Uterus (tissue), 2 donors: ENCODE measurements at regions not wholly inside any gene's neighbourhood (a gene's known extent, or its start where the extent isn't known, plus 50 kb on each side); places are given as distances from the start of the nearest gene placed in this dataset.

Experiments
- POLR2A ChIP-seq, 2 donors: fragments of 450-650 bp; IDR thresholded peaks; one replicate each; pipeline ENCODE4 v1.6.1; 2016; ENCODE audit warnings: antibody characterized with exemption in 2 of 2, mild to moderate bottlenecking in 1 of 2, moderate library complexity in 1 of 2
- TF ChIP-seq, protein P1 (sequence below), 4 experiments: fragments of 200-600 bp in 2 of 4; fragments of 450-650 bp in 2 of 4; sonication (generic) in 2 of 4; IDR thresholded peaks; one replicate each; pipeline ENCODE4 v1.5.1; 2016 to 2019; ENCODE audit warnings: antibody characterized with exemption in 4 of 4, mild to moderate bottlenecking in 2 of 4, moderate library complexity in 1 of 4

DNA sequence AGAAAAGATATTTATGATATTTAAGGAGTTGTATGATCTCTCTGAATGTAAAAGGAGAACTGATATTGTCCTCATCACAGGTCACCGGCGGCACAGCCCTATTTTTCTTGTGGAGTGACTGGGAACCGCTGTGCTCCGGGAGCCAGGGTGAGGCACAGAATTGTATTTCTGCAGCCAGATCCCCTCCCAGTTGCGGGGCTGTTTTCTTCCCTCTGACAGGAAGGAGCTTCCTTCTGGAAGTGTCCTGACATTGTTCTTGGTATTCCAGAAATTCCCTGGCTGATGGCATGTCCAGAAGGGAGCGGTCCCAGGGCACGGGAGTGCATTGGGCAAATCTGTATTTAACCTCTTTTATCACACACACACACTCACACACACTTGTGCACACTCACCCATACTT, 268.6 kb upstream of the FOXF1 start:
- no peak for TF ChIP-seq POLR2A (IDR thresholded peaks at IDR 0.05)
- TF ChIP-seq, protein P1, sequence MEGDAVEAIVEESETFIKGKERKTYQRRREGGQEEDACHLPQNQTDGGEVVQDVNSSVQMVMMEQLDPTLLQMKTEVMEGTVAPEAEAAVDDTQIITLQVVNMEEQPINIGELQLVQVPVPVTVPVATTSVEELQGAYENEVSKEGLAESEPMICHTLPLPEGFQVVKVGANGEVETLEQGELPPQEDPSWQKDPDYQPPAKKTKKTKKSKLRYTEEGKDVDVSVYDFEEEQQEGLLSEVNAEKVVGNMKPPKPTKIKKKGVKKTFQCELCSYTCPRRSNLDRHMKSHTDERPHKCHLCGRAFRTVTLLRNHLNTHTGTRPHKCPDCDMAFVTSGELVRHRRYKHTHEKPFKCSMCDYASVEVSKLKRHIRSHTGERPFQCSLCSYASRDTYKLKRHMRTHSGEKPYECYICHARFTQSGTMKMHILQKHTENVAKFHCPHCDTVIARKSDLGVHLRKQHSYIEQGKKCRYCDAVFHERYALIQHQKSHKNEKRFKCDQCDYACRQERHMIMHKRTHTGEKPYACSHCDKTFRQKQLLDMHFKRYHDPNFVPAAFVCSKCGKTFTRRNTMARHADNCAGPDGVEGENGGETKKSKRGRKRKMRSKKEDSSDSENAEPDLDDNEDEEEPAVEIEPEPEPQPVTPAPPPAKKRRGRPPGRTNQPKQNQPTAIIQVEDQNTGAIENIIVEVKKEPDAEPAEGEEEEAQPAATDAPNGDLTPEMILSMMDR (IDR thresholded peaks at IDR 0.05), result no peak
